ENCODE measurements at regions not wholly inside any gene's neighbourhood (a gene's known extent, or its start where the extent isn't known, plus 50 kb on each side); places are given as distances from the start of the nearest gene placed in this dataset.

GRCh38 chr1:57512386-57512785 is 88.5 kb upstream of the DAB1 start:
- Histone ChIP-seq H3K4me1 (peaks cover 0 to 8% (median 0%) of the 10 kb centered on the region in 12 donors), H3K36me3 (no peaks in the 10 kb centered on the region), H3K9me3 (no peaks in the 10 kb centered on the region), H3K4me3 (no peak overlapping the region), H3K27ac (no peak overlapping the region), H3K27me3 (no peaks in the 10 kb centered on the region)
- TF ChIP-seq POLR2A (IDR thresholded peaks at IDR 0.05): no peak
- no peak for TF ChIP-seq CTCF (IDR thresholded peaks at IDR 0.05)
- WGBS, 4 donors: 13 to 29% (median 18%) methylated on average over 1 of the region's 1 CpG
- DNase-seq: no peak
- peak in 1 of 4 donors; percentile 54 for ATAC-seq
- intact Hi-C loops (cut with DNase I): no loop called here

- H3K27ac ChIP-seq: no peak overlapping the region
- H3K4me1 ChIP-seq: no peaks in the 10 kb centered on the region
- no peaks in the 10 kb centered on the region for H3K36me3 ChIP-seq
- intact Hi-C loops (cut with DNase I): no loop called here
- ATAC-seq: no peak
- DNase-seq: no peak
- H3K27me3 ChIP-seq: no peaks in the 10 kb centered on the region
- H3K9me3 ChIP-seq: no peaks in the 10 kb centered on the region
- TF ChIP-seq POLR2A (IDR thresholded peaks at IDR 0.05) (no peak), CTCF (IDR thresholded peaks at IDR 0.05) (no peak)
- 67 to 84% (median 74%) methylated on average over 5 of the region's 5 CpGs for WGBS, 4 donors
- H3K4me3 ChIP-seq: no peak overlapping the region
These were observed 83.1 kb upstream of the DAB1 start for GRCh38 chr1:57506941-57507340.

GRCh38 chr1:57503337-57503736 is 79.5 kb upstream of the DAB1 start:
- no peak for TF ChIP-seq POLR2A (IDR thresholded peaks at IDR 0.05)
- TF ChIP-seq CTCF (IDR thresholded peaks at IDR 0.05): no peak
- intact Hi-C loops (cut with DNase I): no loop called here
- WGBS, 4 donors: 85 to 98% (median 94%) methylated on average over 1 of the region's 1 CpG
- DNase-seq (no peak), ATAC-seq (no peak)
- Histone ChIP-seq H3K36me3 (no peaks in the 10 kb centered on the region), H3K4me3 (no peak overlapping the region), H3K4me1 (no peaks in the 10 kb centered on the region), H3K27me3 (peaks cover 0 to 3% (median 0%) of the 10 kb centered on the region in 9 donors), H3K27ac (no peak overlapping the region), H3K9me3 (no peaks in the 10 kb centered on the region)

- Histone ChIP-seq H3K36me3 (no peaks in the 10 kb centered on the region), H3K4me1 (no peaks in the 10 kb centered on the region), H3K4me3 (no peak overlapping the region), H3K27me3 (peaks cover 0 to 3% (median 0%) of the 10 kb centered on the region in 9 donors), H3K9me3 (no peaks in the 10 kb centered on the region), H3K27ac (no peak overlapping the region)
- no peak for DNase-seq
- WGBS, 4 donors: 69 to 74% (median 72%) methylated on average over 6 of the region's 6 CpGs
- intact Hi-C loops (cut with DNase I): no loop called here
- TF ChIP-seq POLR2A (IDR thresholded peaks at IDR 0.05) (no peak), CTCF (IDR thresholded peaks at IDR 0.05) (no peak)
- ATAC-seq: no peak
These were observed 76.4 kb upstream of the DAB1 start for GRCh38 chr1:57500136-57500830.
